Fibroblast of lung (primary cell): ENCODE measurements at regions not wholly inside any gene's neighbourhood (a gene's known extent, or its start where the extent isn't known, plus 50 kb on each side); places are given as distances from the start of the nearest gene placed in this dataset.

ENCODE experiments used
- DNase-seq, 2 donors: peaks; one replicate each; pipeline versions ENCODE4 v3.0.0 to v3.0.0-alpha.2; 2010; ENCODE audit warnings: low read depth in 2 of 2
- H2AFZ ChIP-seq: 2 replicates; pipeline ENCODE4 v1.5.1; 2012; ENCODE audit warnings: low read length, control low read depth, inconsistent platforms
- H3K27ac ChIP-seq: 2 replicates; pipeline ENCODE4 v1.5.1; 2011; ENCODE audit warnings: low read length, control low read depth; ENCODE audit not compliant: insufficient read depth
- H3K27me3 ChIP-seq: 2 replicates; pipeline ENCODE4 v1.5.1; 2011; ENCODE audit warnings: mild to moderate bottlenecking, low read length; ENCODE audit not compliant: control insufficient read depth, insufficient read depth
- H3K36me3 ChIP-seq: 2 replicates; pipeline ENCODE4 v1.5.1; 2011; ENCODE audit warnings: low read length; ENCODE audit not compliant: control insufficient read depth, insufficient read depth
- H3K4me1 ChIP-seq: 2 replicates; pipeline ENCODE4 v1.5.1; 2011; ENCODE audit warnings: low read length; ENCODE audit not compliant: control insufficient read depth, insufficient read depth; ENCODE audit errors: extremely low read depth
- H3K4me2 ChIP-seq: 2 replicates; pipeline ENCODE4 v1.5.1; 2011; ENCODE audit warnings: low read length, control low read depth; ENCODE audit not compliant: insufficient read depth; ENCODE audit errors: extremely low read depth
- H3K4me3 ChIP-seq, 4 experiments: fragments of 200-600 bp in 1 of 4; sonication (generic) in 1 of 4; replicated peaks in 1 of 4; 2 replicates each; pipeline ENCODE4 v1.5.1; 2011 to 2016; ENCODE audit warnings: low read length in 4 of 4, low read depth in 3 of 4, mild to moderate bottlenecking in 3 of 4, control low read depth in 2 of 4, inconsistent platforms in 1 of 4, mixed read lengths in 1 of 4; ENCODE audit not compliant: insufficient read depth in 1 of 4; ENCODE audit errors: control extremely low read depth in 1 of 4
- H3K79me2 ChIP-seq: 2 replicates; pipeline ENCODE4 v1.5.1; 2012; ENCODE audit warnings: mild to moderate bottlenecking, low read length, inconsistent platforms; ENCODE audit not compliant: control insufficient read depth, insufficient read depth
- H3K9ac ChIP-seq: 2 replicates; pipeline ENCODE4 v1.5.1; 2011; ENCODE audit warnings: mild to moderate bottlenecking, low read length, control low read depth; ENCODE audit not compliant: insufficient read depth
- H3K9me3 ChIP-seq: 2 replicates; pipeline ENCODE4 v1.5.1; 2012; ENCODE audit warnings: low read depth, low read length; ENCODE audit not compliant: control insufficient read depth, insufficient read depth
- H4K20me1 ChIP-seq: 2 replicates; pipeline ENCODE4 v1.5.1; 2011; ENCODE audit warnings: low read length; ENCODE audit not compliant: control insufficient read depth, insufficient read depth; ENCODE audit errors: extremely low read depth
- EZH2 ChIP-seq: IDR thresholded peaks from 2 replicates; pipeline ENCODE4 v1.5.1; 2012; ENCODE audit warnings: low read length, control low read depth, mild to moderate bottlenecking; ENCODE audit errors: missing control alignments
- TF ChIP-seq, protein P1 (sequence below), 2 donors: IDR thresholded peaks in 1 of 2; conservative IDR thresholded peaks in 1 of 2; 1 replicate in 1 of 2; 2 replicates in 1 of 2; pipeline ENCODE4 v1.5.1; 2011 to 2012; ENCODE audit warnings: low read length in 2 of 2, control low read depth in 1 of 2, inconsistent platforms in 1 of 2, low read depth in 1 of 2, mild to moderate bottlenecking in 1 of 2

- DNase-seq: no peak
- TF ChIP-seq, protein P1, sequence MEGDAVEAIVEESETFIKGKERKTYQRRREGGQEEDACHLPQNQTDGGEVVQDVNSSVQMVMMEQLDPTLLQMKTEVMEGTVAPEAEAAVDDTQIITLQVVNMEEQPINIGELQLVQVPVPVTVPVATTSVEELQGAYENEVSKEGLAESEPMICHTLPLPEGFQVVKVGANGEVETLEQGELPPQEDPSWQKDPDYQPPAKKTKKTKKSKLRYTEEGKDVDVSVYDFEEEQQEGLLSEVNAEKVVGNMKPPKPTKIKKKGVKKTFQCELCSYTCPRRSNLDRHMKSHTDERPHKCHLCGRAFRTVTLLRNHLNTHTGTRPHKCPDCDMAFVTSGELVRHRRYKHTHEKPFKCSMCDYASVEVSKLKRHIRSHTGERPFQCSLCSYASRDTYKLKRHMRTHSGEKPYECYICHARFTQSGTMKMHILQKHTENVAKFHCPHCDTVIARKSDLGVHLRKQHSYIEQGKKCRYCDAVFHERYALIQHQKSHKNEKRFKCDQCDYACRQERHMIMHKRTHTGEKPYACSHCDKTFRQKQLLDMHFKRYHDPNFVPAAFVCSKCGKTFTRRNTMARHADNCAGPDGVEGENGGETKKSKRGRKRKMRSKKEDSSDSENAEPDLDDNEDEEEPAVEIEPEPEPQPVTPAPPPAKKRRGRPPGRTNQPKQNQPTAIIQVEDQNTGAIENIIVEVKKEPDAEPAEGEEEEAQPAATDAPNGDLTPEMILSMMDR (conservative IDR thresholded peaks at IDR 0.05 in 1 of 2, IDR thresholded peaks at IDR 0.05 in 1 of 2; ENCODE audit: low read depth in 1 of 2, low read length in 2 of 2): no peak
- TF ChIP-seq EZH2: no peak
- H3K9me3 ChIP-seq: no peaks in the 10 kb centered on the region
- H3K4me3 ChIP-seq: no peak overlapping the region
- peaks cover 9% of the 10 kb centered on the region for H3K27me3 ChIP-seq
- no peak overlapping the region for H3K4me2 ChIP-seq
- no peaks in the 10 kb centered on the region for H3K4me1 ChIP-seq
- no peaks in the 10 kb centered on the region for H3K36me3 ChIP-seq
- H2AFZ ChIP-seq: no peak overlapping the region
- H3K79me2 ChIP-seq: no peaks in the 10 kb centered on the region
- no peaks in the 10 kb centered on the region for H4K20me1 ChIP-seq
- no peak overlapping the region for H3K9ac ChIP-seq
- no peak overlapping the region for H3K27ac ChIP-seq
Observed at GRCh38 chr3:195013411-195014361, 257.3 kb downstream of the XXYLT1 start.

GRCh38 chr3:195015021-195015420 is 255.9 kb downstream of the XXYLT1 start:
- H3K27me3 ChIP-seq: peaks cover 11% of the 10 kb centered on the region

DNA sequence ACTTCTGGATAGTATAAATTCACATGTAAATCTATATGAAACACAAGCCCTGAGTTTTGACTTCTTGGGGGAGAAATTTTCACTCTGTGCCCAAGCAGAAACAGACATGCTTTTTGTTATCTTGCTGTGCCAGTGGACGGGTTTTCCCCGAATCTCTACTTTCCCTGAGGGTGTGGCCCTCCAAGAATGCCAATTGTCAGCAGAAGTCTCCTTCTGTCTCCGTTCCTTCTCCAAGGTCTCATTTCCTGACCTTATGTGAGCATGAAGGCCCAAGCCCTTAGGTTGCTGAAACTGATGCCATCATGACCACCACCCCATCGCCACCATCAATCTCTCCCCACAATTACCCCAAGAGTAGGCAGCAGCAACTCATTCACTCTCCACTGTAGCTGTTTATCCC is 253.8 kb downstream of the XXYLT1 start:
- no peaks in the 10 kb centered on the region for H3K4me1 ChIP-seq
- H3K4me3 ChIP-seq: no peak overlapping the region
- no peaks in the 10 kb centered on the region for H3K36me3 ChIP-seq
- H2AFZ ChIP-seq: no peak overlapping the region
- peaks cover 15% of the 10 kb centered on the region for H3K27me3 ChIP-seq
- H4K20me1 ChIP-seq: no peaks in the 10 kb centered on the region
- H3K4me2 ChIP-seq: no peak overlapping the region
- no peaks in the 10 kb centered on the region for H3K9me3 ChIP-seq
- H3K79me2 ChIP-seq: no peaks in the 10 kb centered on the region
- no peak overlapping the region for H3K9ac ChIP-seq
- no peak for TF ChIP-seq EZH2
- TF ChIP-seq, protein P1 (conservative IDR thresholded peaks at IDR 0.05 in 1 of 2, IDR thresholded peaks at IDR 0.05 in 1 of 2; ENCODE audit: low read depth in 1 of 2, low read length in 2 of 2): no peak
- DNase-seq: no peak
- no peak overlapping the region for H3K27ac ChIP-seq

More at GRCh38 chr3:195015021-195015420, 255.9 kb downstream of the XXYLT1 start:
- no peaks in the 10 kb centered on the region for H3K9me3 ChIP-seq
- H3K9ac ChIP-seq: no peak overlapping the region
- H2AFZ ChIP-seq: no peak overlapping the region
- H3K79me2 ChIP-seq: no peaks in the 10 kb centered on the region
- no peak overlapping the region for H3K4me3 ChIP-seq
- no peak overlapping the region for H3K27ac ChIP-seq
- DNase-seq: peak in 1 of 2 donors; percentile 76
- no peaks in the 10 kb centered on the region for H3K36me3 ChIP-seq
- H4K20me1 ChIP-seq: no peaks in the 10 kb centered on the region
- TF ChIP-seq EZH2: no peak
- TF ChIP-seq, protein P1 (conservative IDR thresholded peaks at IDR 0.05 in 1 of 2, IDR thresholded peaks at IDR 0.05 in 1 of 2; ENCODE audit: low read depth in 1 of 2, low read length in 2 of 2): no peak
- H3K4me2 ChIP-seq: no peak overlapping the region
- no peaks in the 10 kb centered on the region for H3K4me1 ChIP-seq
